ENCODE measurements at regions not wholly inside any gene's neighbourhood (a gene's known extent, or its start where the extent isn't known, plus 50 kb on each side); places are given as distances from the start of the nearest gene placed in this dataset.

GRCh38 chr11:19537803-19538453 lies 174.7 kb upstream of the NAV2 start:
- H3K36me3 ChIP-seq (ENCODE audit: low read depth) = no peaks in the 10 kb centered on the region
- H3K4me1 ChIP-seq (ENCODE audit: insufficient read depth, poor library complexity, severe bottlenecking) = no peaks in the 10 kb centered on the region
- no peak overlapping the region for H3K27ac ChIP-seq (ENCODE audit: poor library complexity, severe bottlenecking)
- no peak overlapping the region for H3K4me3 ChIP-seq (ENCODE audit: severe bottlenecking)
- no peak for TF ChIP-seq CTCF (IDR thresholded peaks at IDR 0.05; ENCODE audit: poor library complexity, severe bottlenecking)
- H3K27me3 ChIP-seq (ENCODE audit: insufficient read depth, poor library complexity, severe bottlenecking) = no peaks in the 10 kb centered on the region
- no peak for ATAC-seq (ENCODE audit: low read depth)
- DNase-seq (ENCODE audit: low spot score) = no peak
- H3K9me3 ChIP-seq (ENCODE audit: severe bottlenecking) = no peaks in the 10 kb centered on the region

- Histone ChIP-seq H3K4me3 (ENCODE audit: severe bottlenecking) (no peak overlapping the region), H3K36me3 (ENCODE audit: low read depth) (no peaks in the 10 kb centered on the region), H3K27me3 (ENCODE audit: insufficient read depth, poor library complexity, severe bottlenecking) (no peaks in the 10 kb centered on the region), H3K27ac (ENCODE audit: poor library complexity, severe bottlenecking) (no peak overlapping the region), H3K4me1 (ENCODE audit: insufficient read depth, poor library complexity, severe bottlenecking) (no peaks in the 10 kb centered on the region), H3K9me3 (ENCODE audit: severe bottlenecking) (no peaks in the 10 kb centered on the region)
- TF ChIP-seq CTCF (IDR thresholded peaks at IDR 0.05; ENCODE audit: poor library complexity, severe bottlenecking) = no peak
- DNase-seq (ENCODE audit: low spot score) = no peak
- no peak for ATAC-seq (ENCODE audit: low read depth)
Observed at GRCh38 chr11:19536131-19536530, 176.5 kb upstream of the NAV2 start.

GRCh38 chr11:19530505-19530904 lies 182.1 kb upstream of the NAV2 start:
- Histone ChIP-seq H3K27ac (ENCODE audit: poor library complexity, severe bottlenecking) (no peak overlapping the region), H3K9me3 (ENCODE audit: severe bottlenecking) (no peaks in the 10 kb centered on the region), H3K36me3 (ENCODE audit: low read depth) (no peaks in the 10 kb centered on the region), H3K27me3 (ENCODE audit: insufficient read depth, poor library complexity, severe bottlenecking) (no peaks in the 10 kb centered on the region), H3K4me1 (ENCODE audit: insufficient read depth, poor library complexity, severe bottlenecking) (no peaks in the 10 kb centered on the region), H3K4me3 (ENCODE audit: severe bottlenecking) (no peak overlapping the region)
- DNase-seq (ENCODE audit: low spot score) = no peak
- no peak for TF ChIP-seq CTCF (IDR thresholded peaks at IDR 0.05; ENCODE audit: poor library complexity, severe bottlenecking)
- ATAC-seq (ENCODE audit: low read depth) = no peak

- Histone ChIP-seq H3K9me3 (ENCODE audit: severe bottlenecking) (no peaks in the 10 kb centered on the region), H3K27me3 (ENCODE audit: insufficient read depth, poor library complexity, severe bottlenecking) (no peaks in the 10 kb centered on the region), H3K4me3 (ENCODE audit: severe bottlenecking) (no peak overlapping the region), H3K36me3 (ENCODE audit: low read depth) (no peaks in the 10 kb centered on the region), H3K27ac (ENCODE audit: poor library complexity, severe bottlenecking) (no peak overlapping the region), H3K4me1 (ENCODE audit: insufficient read depth, poor library complexity, severe bottlenecking) (no peaks in the 10 kb centered on the region)
- DNase-seq (ENCODE audit: low spot score) (no peak), ATAC-seq (ENCODE audit: low read depth) (no peak)
- no peak for TF ChIP-seq CTCF (IDR thresholded peaks at IDR 0.05; ENCODE audit: poor library complexity, severe bottlenecking)
Observed at GRCh38 chr11:19526119-19526518, 186.5 kb upstream of the NAV2 start.

DNA sequence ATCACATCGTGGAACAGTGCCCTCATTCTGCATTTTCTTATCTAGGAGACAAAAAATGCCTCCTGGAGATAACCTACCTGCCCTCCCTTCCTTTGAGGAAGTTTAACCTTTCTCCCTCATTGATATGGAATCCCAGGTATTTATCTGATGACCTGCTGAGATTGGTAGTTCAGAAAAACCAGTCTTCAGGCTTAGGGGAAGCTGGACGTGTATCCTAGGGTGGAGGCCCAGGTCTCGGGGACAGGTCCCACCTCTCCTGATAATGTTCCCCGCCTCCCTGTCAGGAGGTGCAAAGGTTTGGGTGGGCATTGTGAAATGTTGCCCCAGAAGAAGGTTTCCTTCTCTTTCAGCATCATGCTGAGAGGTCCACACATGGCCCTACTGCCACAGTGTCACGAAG lies 186.9 kb upstream of the NAV2 start:
- no peaks in the 10 kb centered on the region for H3K9me3 ChIP-seq (ENCODE audit: severe bottlenecking)
- ATAC-seq (ENCODE audit: low read depth) = no peak
- H3K27ac ChIP-seq (ENCODE audit: poor library complexity, severe bottlenecking) = no peak overlapping the region
- no peaks in the 10 kb centered on the region for H3K4me1 ChIP-seq (ENCODE audit: insufficient read depth, poor library complexity, severe bottlenecking)
- no peaks in the 10 kb centered on the region for H3K27me3 ChIP-seq (ENCODE audit: insufficient read depth, poor library complexity, severe bottlenecking)
- no peaks in the 10 kb centered on the region for H3K36me3 ChIP-seq (ENCODE audit: low read depth)
- no peak for DNase-seq (ENCODE audit: low spot score)
- TF ChIP-seq CTCF (IDR thresholded peaks at IDR 0.05; ENCODE audit: poor library complexity, severe bottlenecking) = no peak
- H3K4me3 ChIP-seq (ENCODE audit: severe bottlenecking) = no peak overlapping the region

Measured in RWPE2 (cell line).